Ectodermal cell (in vitro differentiated cells): ENCODE measurements at regions not wholly inside any gene's neighbourhood (a gene's known extent, or its start where the extent isn't known, plus 50 kb on each side); places are given as distances from the start of the nearest gene placed in this dataset.

ENCODE experiments used
- H3K27ac ChIP-seq: 2 replicates; pipeline ENCODE4 v1.7.0; 2013; ENCODE audit warnings: mild to moderate bottlenecking, low read depth, low read length; ENCODE audit not compliant: insufficient read depth, poor library complexity, severe bottlenecking
- H3K27me3 ChIP-seq: 2 replicates; pipeline ENCODE4 v1.7.0; 2013; ENCODE audit warnings: mild to moderate bottlenecking, low read length; ENCODE audit not compliant: insufficient read depth, control insufficient read depth, poor library complexity, severe bottlenecking
- H3K36me3 ChIP-seq: one replicate; pipeline ENCODE4 v1.7.0; 2013; ENCODE audit warnings: low read length; ENCODE audit not compliant: control insufficient read depth, insufficient read depth
- H3K4me1 ChIP-seq: one replicate; pipeline ENCODE4 v1.7.0; 2013; ENCODE audit warnings: low read length; ENCODE audit not compliant: control insufficient read depth, insufficient read depth
- H3K4me3 ChIP-seq: 2 replicates; pipeline ENCODE4 v1.7.0; 2013; ENCODE audit warnings: low read depth, low read length, control low read depth; ENCODE audit not compliant: insufficient read depth
- H3K9me3 ChIP-seq: 2 replicates; pipeline ENCODE4 v1.7.0; 2013; ENCODE audit warnings: mild to moderate bottlenecking, low read length, moderate library complexity; ENCODE audit not compliant: control insufficient read depth
- WGBS, 2 experiments: methylation state at CpG; one replicate each; pipeline ENCODE4 v1.1.7; 2013; ENCODE audit warnings: missing lambda C conversion rate in 2 of 2; 5-methylcytosine and 5-hydroxymethylcytosine counted together

DNA sequence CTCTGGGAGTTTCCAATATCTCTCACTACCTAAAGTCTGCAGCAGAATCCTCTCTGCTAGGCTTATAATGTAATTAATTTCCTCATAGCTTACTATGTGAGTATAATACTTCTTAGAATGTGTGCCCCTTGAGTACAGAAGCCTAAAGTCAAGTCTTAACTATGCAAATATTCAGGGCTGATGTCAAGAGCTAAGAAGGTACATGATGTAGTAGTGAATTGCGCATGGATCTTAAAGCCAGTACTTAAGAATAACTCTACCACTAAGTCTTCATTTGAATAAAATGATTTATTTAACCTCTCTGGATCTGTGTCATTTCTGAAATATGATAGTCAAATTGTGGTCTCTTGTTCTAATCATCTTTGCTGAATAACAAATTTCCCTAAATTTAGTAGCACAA, 442.9 kb downstream of the DTWD2 start:
- Histone ChIP-seq H3K9me3 (no peaks in the 10 kb centered on the region), H3K4me3 (no peak overlapping the region), H3K27ac (no peak overlapping the region), H3K36me3 (no peaks in the 10 kb centered on the region), H3K4me1 (peaks cover 5% of the 10 kb centered on the region), H3K27me3 (no peaks in the 10 kb centered on the region)
- 60% methylated on average over 1 of the region's 1 CpG; no CpG with 5 or more reads in 1 of the 2 experiments for WGBS, 2 experiments

DNA sequence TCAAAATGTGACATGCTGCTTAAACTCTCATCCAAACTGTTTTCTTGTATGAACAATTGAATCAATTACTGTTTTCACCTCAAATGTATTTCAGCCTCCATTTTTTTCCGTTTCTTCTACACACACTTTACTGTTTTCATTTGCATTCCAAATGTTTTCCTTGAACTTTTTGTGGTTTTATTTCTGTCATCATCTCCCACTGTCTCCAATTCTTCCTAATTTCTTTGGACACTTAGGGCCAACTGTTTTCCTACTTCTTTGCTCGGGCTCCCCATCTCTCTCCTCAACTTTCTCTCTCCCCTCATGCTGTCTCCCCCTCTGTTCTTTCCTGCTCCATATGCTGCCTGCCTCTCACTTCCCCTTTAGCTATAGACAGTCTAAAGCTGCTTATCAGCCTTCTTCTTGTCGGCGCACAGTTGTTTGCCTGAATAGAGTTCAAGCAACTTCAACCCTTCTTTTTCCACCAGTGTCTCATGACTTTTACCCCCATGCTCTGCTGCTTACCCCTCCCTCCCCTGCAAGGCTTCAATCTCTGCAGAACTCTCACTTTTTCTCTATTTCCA, 443.4 kb downstream of the DTWD2 start:
- Histone ChIP-seq H3K27ac (peak overlapping the region; percentile 44), H3K36me3 (no peaks in the 10 kb centered on the region), H3K4me3 (no peak overlapping the region), H3K27me3 (no peaks in the 10 kb centered on the region), H3K9me3 (no peaks in the 10 kb centered on the region), H3K4me1 (peaks cover 5% of the 10 kb centered on the region)
- 89 to 94% methylated on average over 4 of the region's 4 CpGs for WGBS, 2 experiments

DNA sequence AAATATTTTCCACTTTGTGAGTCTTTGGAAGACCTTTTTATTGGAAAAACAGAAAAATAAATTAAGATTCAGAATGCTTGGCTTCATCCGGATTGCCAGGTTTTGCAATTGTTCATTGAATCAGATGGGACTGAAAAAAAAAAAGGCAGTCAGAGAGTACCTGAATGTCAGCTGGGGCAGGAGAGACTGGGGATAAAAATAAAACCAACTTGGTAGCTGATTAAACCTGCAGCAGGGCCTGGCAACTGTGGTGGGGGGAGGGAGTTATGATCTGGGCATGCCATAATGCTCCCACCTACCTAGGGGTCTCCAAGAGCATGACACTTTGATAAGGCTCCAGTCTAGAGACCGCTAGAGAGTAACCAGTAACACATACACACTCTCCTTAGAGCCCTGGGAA, 454.4 kb downstream of the DTWD2 start:
- H3K36me3 ChIP-seq, result no peaks in the 10 kb centered on the region
- no peaks in the 10 kb centered on the region for H3K4me1 ChIP-seq
- no peak overlapping the region for H3K4me3 ChIP-seq
- H3K9me3 ChIP-seq, result no peaks in the 10 kb centered on the region
- WGBS, 2 experiments, result 93 to 94% methylated on average over 2 of the region's 2 CpGs
- no peaks in the 10 kb centered on the region for H3K27me3 ChIP-seq
- H3K27ac ChIP-seq, result no peak overlapping the region

- 91 to 92% methylated on average over 3 of the region's 3 CpGs for WGBS, 2 experiments
- no peak overlapping the region for H3K27ac ChIP-seq
Observed at GRCh38 chr5:118533156-118533555, 455.2 kb downstream of the DTWD2 start.

DNA sequence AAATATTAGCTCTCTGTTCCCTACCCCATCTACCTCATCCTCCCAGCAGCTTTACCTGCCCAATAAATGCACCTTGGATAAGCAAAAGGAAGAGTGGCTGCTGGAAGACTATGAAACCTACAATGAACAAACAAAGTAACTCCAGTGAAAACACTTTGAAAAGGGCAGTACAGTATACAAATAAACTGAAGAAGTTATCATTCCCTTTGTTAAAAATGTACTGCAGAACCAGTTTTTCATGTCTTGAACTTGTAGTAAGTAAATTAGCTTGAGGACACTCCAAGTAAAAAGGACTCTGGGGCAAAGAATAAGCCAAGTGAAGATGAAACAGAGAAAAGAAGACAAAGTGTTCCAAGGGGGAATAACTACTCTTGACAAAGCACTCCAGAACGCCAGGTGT, 457.1 kb downstream of the DTWD2 start:
- Histone ChIP-seq H3K9me3 (no peaks in the 10 kb centered on the region), H3K4me1 (no peaks in the 10 kb centered on the region), H3K36me3 (no peaks in the 10 kb centered on the region), H3K27me3 (no peaks in the 10 kb centered on the region), H3K4me3 (no peak overlapping the region), H3K27ac (no peak overlapping the region)
- 84% methylated on average over 1 of the region's 1 CpG for WGBS, 2 experiments

More at GRCh38 chr5:118533156-118533555, 455.2 kb downstream of the DTWD2 start:
- Histone ChIP-seq H3K4me1 (no peaks in the 10 kb centered on the region), H3K27me3 (no peaks in the 10 kb centered on the region), H3K36me3 (no peaks in the 10 kb centered on the region), H3K4me3 (no peak overlapping the region), H3K9me3 (no peaks in the 10 kb centered on the region)

GRCh38 chr5:118529361-118530144, 458.8 kb downstream of the DTWD2 start:
- Histone ChIP-seq H3K4me3 (no peak overlapping the region), H3K27me3 (no peaks in the 10 kb centered on the region), H3K9me3 (no peaks in the 10 kb centered on the region), H3K36me3 (no peaks in the 10 kb centered on the region), H3K4me1 (no peaks in the 10 kb centered on the region), H3K27ac (no peak overlapping the region)
- 92 to 94% methylated on average over 3 to 7 of the region's 7 CpGs for WGBS, 2 experiments

- no peaks in the 10 kb centered on the region for H3K4me1 ChIP-seq
- no peaks in the 10 kb centered on the region for H3K36me3 ChIP-seq
- no peak overlapping the region for H3K27ac ChIP-seq
- no peak overlapping the region for H3K4me3 ChIP-seq
- no peaks in the 10 kb centered on the region for H3K27me3 ChIP-seq
- H3K9me3 ChIP-seq, result no peaks in the 10 kb centered on the region
Observed at GRCh38 chr5:118522626-118523025, 465.7 kb downstream of the DTWD2 start.

DNA sequence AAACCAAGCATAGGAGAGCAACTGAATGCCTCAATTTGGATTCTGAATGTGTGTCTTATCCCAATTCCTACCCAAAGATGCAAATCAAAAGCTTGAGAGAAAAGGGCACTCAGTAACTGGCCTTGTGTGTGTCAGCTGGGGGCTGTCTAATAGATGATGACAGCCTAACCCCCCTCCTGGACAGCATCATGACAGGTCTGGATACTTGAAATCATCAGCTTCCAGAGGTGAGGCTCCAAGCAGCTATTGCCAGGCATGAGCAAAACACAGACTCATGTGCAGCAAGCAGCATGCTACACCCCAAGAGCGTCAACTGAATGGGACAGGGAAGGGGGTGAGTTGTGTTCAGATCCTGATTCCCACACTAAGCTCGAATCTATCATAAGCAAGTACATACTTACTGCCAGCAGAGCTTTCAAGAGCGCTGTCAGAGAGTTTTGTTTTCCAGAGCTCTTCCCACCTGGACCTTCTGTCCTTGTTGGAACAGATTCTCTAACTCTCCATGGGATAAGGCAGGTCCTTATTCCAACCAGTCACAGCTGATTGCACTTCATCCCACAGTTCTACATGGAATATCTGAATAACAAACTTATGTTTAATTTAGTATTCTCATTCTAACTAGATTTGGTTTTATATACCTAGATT, 467.5 kb downstream of the DTWD2 start:
- WGBS, 2 experiments, result 89 to 91% methylated on average over 3 of the region's 3 CpGs
- H3K4me3 ChIP-seq, result no peak overlapping the region
- no peak overlapping the region for H3K27ac ChIP-seq
- no peaks in the 10 kb centered on the region for H3K27me3 ChIP-seq
- no peaks in the 10 kb centered on the region for H3K9me3 ChIP-seq
- no peaks in the 10 kb centered on the region for H3K36me3 ChIP-seq
- H3K4me1 ChIP-seq, result no peaks in the 10 kb centered on the region

DNA sequence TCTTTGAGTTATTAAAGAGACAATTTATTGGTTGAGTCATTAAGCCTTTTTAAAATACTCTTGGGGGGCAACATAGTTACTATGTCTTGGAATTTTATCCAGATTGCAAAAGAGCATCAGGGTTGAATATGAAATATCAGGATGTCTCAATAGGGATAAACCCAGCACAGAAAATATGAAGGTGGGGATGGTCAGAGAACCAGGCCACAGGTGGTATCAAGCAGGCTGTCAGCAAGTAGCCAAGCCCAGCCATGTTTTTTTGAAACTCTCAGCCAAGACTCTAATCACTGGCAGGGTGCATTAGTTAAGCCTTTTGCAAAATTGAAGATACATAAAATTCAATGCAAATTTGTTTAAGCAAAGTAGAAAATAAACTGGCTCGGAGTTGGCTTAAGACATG, 468.9 kb downstream of the DTWD2 start:
- H3K36me3 ChIP-seq, result no peaks in the 10 kb centered on the region
- no peaks in the 10 kb centered on the region for H3K27me3 ChIP-seq
- H3K4me3 ChIP-seq, result no peak overlapping the region
- H3K4me1 ChIP-seq, result no peaks in the 10 kb centered on the region
- WGBS, 2 experiments, result 80 to 95% methylated on average over 1 of the region's 1 CpG
- H3K9me3 ChIP-seq, result no peaks in the 10 kb centered on the region
- H3K27ac ChIP-seq, result no peak overlapping the region

GRCh38 chr5:118518720-118519119, 469.6 kb downstream of the DTWD2 start:
- H3K27ac ChIP-seq, result no peak overlapping the region
- no peaks in the 10 kb centered on the region for H3K9me3 ChIP-seq
- H3K4me1 ChIP-seq, result no peaks in the 10 kb centered on the region
- no peaks in the 10 kb centered on the region for H3K36me3 ChIP-seq
- H3K27me3 ChIP-seq, result no peaks in the 10 kb centered on the region
- H3K4me3 ChIP-seq, result no peak overlapping the region
- whole genome bisulfite sequencing, 2 experiments, result 88 to 96% methylated on average over 2 to 3 of the region's 3 CpGs
